OCI-LY3 (cell line): ENCODE measurements at regions not wholly inside any gene's neighbourhood (a gene's known extent, or its start where the extent isn't known, plus 50 kb on each side); places are given as distances from the start of the nearest gene placed in this dataset.
"Not testable (repeated sequence)": the region's sequence is repeated elsewhere in the genome, so short reads cannot be mapped to it uniquely, and the experiment has no call there.

ENCODE experiments used
- H2AFZ ChIP-seq: fragments of 200-600, 300-600 bp; shearing (Covaris generic); 2 replicates; pipeline ENCODE4 v1.6.0; 2014; ENCODE audit warnings: antibody characterized with exemption, low read depth, low read length
- H3K27ac ChIP-seq: fragments of 200-600, 300-600 bp; sonication (generic); 2 replicates; pipeline ENCODE4 v1.5.1; 2014; ENCODE audit warnings: mild to moderate bottlenecking, low read length, moderate library complexity, mixed read lengths
- H3K27me3 ChIP-seq: fragments of 200-600, 300-600 bp; sonication (generic); 2 replicates; pipeline ENCODE4 v1.6.1; 2014; ENCODE audit warnings: low read depth, low read length, mixed read lengths
- H3K36me3 ChIP-seq: fragments of 200-600, 300-600 bp; sonication (generic); replicated peaks from 2 replicates; pipeline ENCODE3; 2014; ENCODE audit warnings: low read depth, low read length, mixed read lengths
- H3K4me1 ChIP-seq: fragments of 300-600, 200-600 bp; sonication (generic); 2 replicates; pipeline ENCODE4 v1.6.1; 2014; ENCODE audit warnings: low read length, mixed read lengths
- H3K4me2 ChIP-seq: fragments of 200-600, 300-600 bp; sonication (generic); 2 replicates; pipeline ENCODE4 v1.6.1; 2014; ENCODE audit warnings: low read length, mixed read lengths
- H3K4me3 ChIP-seq: fragments of 300-600, 200-600 bp; sonication (generic); 2 replicates; pipeline ENCODE4 v1.5.1; 2014; ENCODE audit warnings: antibody characterized with exemption, mild to moderate bottlenecking, low read length, moderate library complexity
- H3K79me2 ChIP-seq: fragments of 300-600, 200-600 bp; shearing (Covaris generic); 2 replicates; pipeline ENCODE4 v1.6.1; 2014; ENCODE audit warnings: mild to moderate bottlenecking, low read length, mixed read lengths
- H3K9ac ChIP-seq: fragments of 300-600, 200-600 bp; shearing (Covaris generic); 2 replicates; pipeline ENCODE4 v1.6.0; 2014; ENCODE audit warnings: mild to moderate bottlenecking, low read length, moderate library complexity
- H3K9me3 ChIP-seq: fragments of 200-600, 300-600 bp; shearing (Covaris generic); 2 replicates; pipeline ENCODE4 v1.6.1; 2014; ENCODE audit warnings: low read length, mixed read lengths; ENCODE audit not compliant: insufficient read depth
- H4K20me1 ChIP-seq: fragments of 200-600, 300-600 bp; sonication (generic); 2 replicates; pipeline ENCODE4 v1.6.1; 2016; ENCODE audit warnings: low read length, mixed read lengths; ENCODE audit not compliant: insufficient read depth
- CTCF ChIP-seq: fragments of 200-600, 300-600 bp; sonication (generic); IDR thresholded peaks from 2 replicates; pipeline ENCODE4 v1.5.1; 2014; ENCODE audit warnings: antibody characterized with exemption, low read length, low read depth
- EZH2phosphoT487 ChIP-seq: fragments of 200-600 bp; shearing (Covaris generic); IDR thresholded peaks from 2 replicates; pipeline ENCODE4 v1.6.1; 2018; ENCODE audit warnings: antibody characterized with exemption, mixed run types, low read depth

GRCh38 chr12:46562625-46563225 lies 190.2 kb upstream of the SLC38A2 start:
- H4K20me1 ChIP-seq = no peaks in the 10 kb centered on the region
- H2AFZ ChIP-seq = no peak overlapping the region
- no peaks in the 10 kb centered on the region for H3K79me2 ChIP-seq
- H3K4me1 ChIP-seq = no peaks in the 10 kb centered on the region
- no peak overlapping the region for H3K9ac ChIP-seq
- no peak for TF ChIP-seq EZH2phosphoT487
- no peak for TF ChIP-seq CTCF
- H3K4me3 ChIP-seq = no peak overlapping the region
- no peaks in the 10 kb centered on the region for H3K27me3 ChIP-seq
- H3K36me3 ChIP-seq = no peaks in the 10 kb centered on the region
- peaks cover 2% of the 10 kb centered on the region; the same call in 1 of the 2 replicates for H3K9me3 ChIP-seq
- no peak overlapping the region for H3K27ac ChIP-seq
- no peak overlapping the region for H3K4me2 ChIP-seq

GRCh38 chr12:46561769-46562624 lies 189.4 kb upstream of the SLC38A2 start:
- H4K20me1 ChIP-seq, H3K27me3 ChIP-seq, H3K9me3 ChIP-seq, H3K4me2 ChIP-seq, H3K27ac ChIP-seq, H3K9ac ChIP-seq, H3K4me1 ChIP-seq, H3K4me3 ChIP-seq, H2AFZ ChIP-seq, H3K36me3 ChIP-seq, H3K79me2 ChIP-seq: not testable (repeated sequence)

- Histone ChIP-seq H3K36me3 (peaks cover under 1% of the 10 kb centered on the region), H3K9ac (no peak overlapping the region), H2AFZ (no peak overlapping the region), H3K4me2 (no peak overlapping the region), H4K20me1 (no peaks in the 10 kb centered on the region), H3K4me1 (peaks cover under 1% of the 10 kb centered on the region; the same call in 1 of the 2 replicates), H3K4me3 (no peak overlapping the region), H3K27ac (no peak overlapping the region), H3K79me2 (no peaks in the 10 kb centered on the region), H3K27me3 (no peaks in the 10 kb centered on the region), H3K9me3 (no peaks in the 10 kb centered on the region)
- TF ChIP-seq CTCF = no peak
- no peak for TF ChIP-seq EZH2phosphoT487
Observed at GRCh38 chr12:46560874-46561273, 188.3 kb upstream of the SLC38A2 start.

GRCh38 chr12:46560089-46560488 lies 187.5 kb upstream of the SLC38A2 start:
- Histone ChIP-seq H3K79me2 (no peaks in the 10 kb centered on the region), H3K4me2 (no peak overlapping the region), H3K9me3 (no peaks in the 10 kb centered on the region), H2AFZ (no peak overlapping the region), H3K4me1 (peaks cover 7% of the 10 kb centered on the region), H3K36me3 (peaks cover 4% of the 10 kb centered on the region), H3K4me3 (no peak overlapping the region), H3K9ac (no peak overlapping the region), H4K20me1 (no peaks in the 10 kb centered on the region), H3K27ac (no peak overlapping the region), H3K27me3 (no peaks in the 10 kb centered on the region)
- TF ChIP-seq CTCF = no peak
- no peak for TF ChIP-seq EZH2phosphoT487
